Lung (tissue), 11 donors: ENCODE measurements at regions not wholly inside any gene's neighbourhood (a gene's known extent, or its start where the extent isn't known, plus 50 kb on each side); places are given as distances from the start of the nearest gene placed in this dataset.

Experiments used
- ATAC-seq: fragments of 200-7000 bp; cut with Tn5 transposase; one replicate; pipeline ENCODE4 v1.9.1; 2020; ENCODE audit warnings: moderate number of reproducible peaks; ENCODE audit not compliant: insufficient read depth, low FRiP score
- DNase-seq, 3 donors: peaks; one replicate each; pipeline ENCODE4 v3.0.0-alpha.2; 2013 to 2017
- H3K27ac ChIP-seq, 2 donors: one replicate each; pipeline ENCODE4 v1.5.1; 2013; ENCODE audit warnings: mild to moderate bottlenecking in 2 of 2, moderate library complexity in 2 of 2, control low read depth in 1 of 2, inconsistent platforms in 1 of 2, low read depth in 1 of 2, low read length in 1 of 2
- H3K27me3 ChIP-seq, 3 donors: one replicate each; pipeline ENCODE4 v1.5.1; 2013; ENCODE audit warnings: low read length in 2 of 3; ENCODE audit not compliant: control insufficient read depth in 3 of 3, insufficient read depth in 3 of 3
- H3K36me3 ChIP-seq, 4 donors: one replicate each; pipeline ENCODE4 v1.5.1; 2013; ENCODE audit warnings: low read length in 4 of 4, mild to moderate bottlenecking in 1 of 4, moderate library complexity in 1 of 4; ENCODE audit not compliant: control insufficient read depth in 4 of 4, insufficient read depth in 4 of 4
- H3K4me1 ChIP-seq, 5 donors: one replicate each; pipeline ENCODE4 v1.5.1; 2013; ENCODE audit warnings: low read length in 5 of 5, mild to moderate bottlenecking in 2 of 5, moderate library complexity in 1 of 5; ENCODE audit not compliant: control insufficient read depth in 5 of 5, insufficient read depth in 5 of 5
- H3K4me3 ChIP-seq: one replicate; pipeline ENCODE4 v1.5.1; 2013; ENCODE audit warnings: mild to moderate bottlenecking, control low read depth, moderate library complexity
- H3K9ac ChIP-seq, 2 donors: one replicate each; pipeline ENCODE4 v1.5.1; 2013; ENCODE audit warnings: low read length in 2 of 2, control low read depth in 1 of 2; ENCODE audit not compliant: insufficient read depth in 1 of 2
- H3K9me3 ChIP-seq, 4 donors: one replicate each; pipeline ENCODE4 v1.5.1; 2013; ENCODE audit warnings: low read length in 3 of 4, mild to moderate bottlenecking in 1 of 4, moderate library complexity in 1 of 4; ENCODE audit not compliant: control insufficient read depth in 4 of 4, insufficient read depth in 3 of 4
- WGBS, 2 donors: extraction: QIAGEN DNeasy Blood & Tissue Kit; methylation state at CpG; one replicate each; pipeline ENCODE4 v1.1.7; 2013; 5-methylcytosine and 5-hydroxymethylcytosine counted together
- TF ChIP-seq, protein P1 (sequence below): IDR thresholded peaks from 2 replicates; pipeline ENCODE4 v1.5.1; 2012; ENCODE audit warnings: mild to moderate bottlenecking; ENCODE audit errors: control extremely low read depth, extremely low read depth
- donor health status: control.
- donor health status: control.
- donor health status: Bipolar disorder and iron deficiency.
- donor health status: healthy.
- donor health status: DM: yes; HTN: yes; CAD: no.

DNA sequence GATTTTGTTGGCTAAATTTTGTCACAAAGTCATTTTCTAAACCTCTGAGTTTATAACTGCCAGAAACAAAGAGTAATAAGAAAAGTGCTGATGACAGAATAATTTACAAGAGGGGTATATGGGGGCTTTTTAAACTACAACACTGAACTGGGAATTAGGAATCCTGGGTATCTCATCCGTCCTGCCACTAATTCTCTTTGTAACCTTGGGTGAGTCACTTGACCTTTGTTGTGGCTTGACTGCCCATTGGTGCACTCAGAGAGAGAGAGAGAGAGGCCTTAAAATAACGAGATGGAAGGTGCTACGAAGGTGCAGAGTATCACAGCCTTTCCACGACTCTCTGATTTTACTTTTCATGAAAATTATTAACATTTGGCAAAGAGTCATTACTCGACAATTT, 130.3 kb upstream of the CNTLN start:
- no peaks in the 10 kb centered on the region for H3K36me3 ChIP-seq
- ATAC-seq (no peak), DNase-seq (peak in 2 of 3 donors; percentile 19 to 20)
- H3K9me3 ChIP-seq = no peaks in the 10 kb centered on the region
- WGBS, 2 donors = 74 to 81% methylated on average over 5 of the region's 5 CpGs
- no peak overlapping the region for H3K27ac ChIP-seq
- peak overlapping the region in 1 of 2 donors; percentile 34 for H3K9ac ChIP-seq
- peaks cover 0 to 19% (median 5%) of the 10 kb centered on the region in 5 donors for H3K4me1 ChIP-seq
- no peak overlapping the region for H3K4me3 ChIP-seq
- TF ChIP-seq, protein P1, sequence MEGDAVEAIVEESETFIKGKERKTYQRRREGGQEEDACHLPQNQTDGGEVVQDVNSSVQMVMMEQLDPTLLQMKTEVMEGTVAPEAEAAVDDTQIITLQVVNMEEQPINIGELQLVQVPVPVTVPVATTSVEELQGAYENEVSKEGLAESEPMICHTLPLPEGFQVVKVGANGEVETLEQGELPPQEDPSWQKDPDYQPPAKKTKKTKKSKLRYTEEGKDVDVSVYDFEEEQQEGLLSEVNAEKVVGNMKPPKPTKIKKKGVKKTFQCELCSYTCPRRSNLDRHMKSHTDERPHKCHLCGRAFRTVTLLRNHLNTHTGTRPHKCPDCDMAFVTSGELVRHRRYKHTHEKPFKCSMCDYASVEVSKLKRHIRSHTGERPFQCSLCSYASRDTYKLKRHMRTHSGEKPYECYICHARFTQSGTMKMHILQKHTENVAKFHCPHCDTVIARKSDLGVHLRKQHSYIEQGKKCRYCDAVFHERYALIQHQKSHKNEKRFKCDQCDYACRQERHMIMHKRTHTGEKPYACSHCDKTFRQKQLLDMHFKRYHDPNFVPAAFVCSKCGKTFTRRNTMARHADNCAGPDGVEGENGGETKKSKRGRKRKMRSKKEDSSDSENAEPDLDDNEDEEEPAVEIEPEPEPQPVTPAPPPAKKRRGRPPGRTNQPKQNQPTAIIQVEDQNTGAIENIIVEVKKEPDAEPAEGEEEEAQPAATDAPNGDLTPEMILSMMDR = no peak
- no peaks in the 10 kb centered on the region for H3K27me3 ChIP-seq

- peaks cover 0 to 19% (median 5%) of the 10 kb centered on the region in 5 donors for H3K4me1 ChIP-seq
- DNase-seq = peak in 2 of 3 donors; percentile 36 to 57
- ATAC-seq = no peak
These were observed 131.1 kb upstream of the CNTLN start for GRCh38 chr9:17003576-17004240.

DNA sequence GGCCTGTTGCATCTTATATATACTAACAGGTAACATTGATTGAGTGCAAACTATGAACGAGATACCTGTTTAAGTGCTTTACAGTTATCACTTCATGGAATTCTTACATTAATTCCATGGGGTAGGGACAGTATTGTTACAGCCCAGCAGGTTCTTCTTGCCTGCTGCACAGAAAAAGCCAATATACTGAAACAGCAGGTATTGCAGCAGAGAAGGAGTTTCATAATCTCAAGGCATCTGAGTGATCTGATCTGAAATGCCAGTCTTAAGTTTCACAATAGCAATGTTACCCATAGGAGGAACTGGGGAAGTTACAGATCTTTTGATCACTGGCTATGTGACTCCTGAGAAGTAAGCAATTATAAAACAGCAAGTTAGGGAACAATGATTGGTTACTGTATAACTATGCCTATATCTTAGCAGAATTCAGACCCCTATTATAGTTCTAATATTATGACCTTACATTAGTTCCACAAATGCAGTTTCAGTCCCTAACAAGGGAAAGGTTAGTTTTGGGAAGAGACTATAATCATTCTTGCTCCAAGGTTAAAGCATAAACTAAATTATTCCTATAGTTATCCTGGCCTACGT, 126.5 kb upstream of the BNC2 start:
- H3K9me3 ChIP-seq = peaks cover 0 to 13% (median 5%) of the 10 kb centered on the region in 4 donors
- DNase-seq (no peak), ATAC-seq (no peak)
- H3K27me3 ChIP-seq = no peaks in the 10 kb centered on the region
- H3K4me3 ChIP-seq = no peak overlapping the region
- no peak overlapping the region for H3K9ac ChIP-seq
- TF ChIP-seq, protein P1 = no peak
- peaks cover 0 to 5% (median 0%) of the 10 kb centered on the region in 5 donors for H3K4me1 ChIP-seq
- H3K27ac ChIP-seq = no peak overlapping the region
- no peaks in the 10 kb centered on the region for H3K36me3 ChIP-seq
- WGBS, 2 donors = 91 to 92% methylated on average over 2 of the region's 2 CpGs

More at GRCh38 chr9:17003576-17004240, 131.1 kb upstream of the CNTLN start:
- H3K27ac ChIP-seq = no peak overlapping the region
- 89 to 94% methylated on average over 1 of the region's 1 CpG for WGBS, 2 donors
- no peaks in the 10 kb centered on the region for H3K36me3 ChIP-seq
- H3K27me3 ChIP-seq = no peaks in the 10 kb centered on the region
- no peak overlapping the region for H3K4me3 ChIP-seq
- no peaks in the 10 kb centered on the region for H3K9me3 ChIP-seq
- no peak overlapping the region for H3K9ac ChIP-seq
- TF ChIP-seq, protein P1 = no peak
